SK-N-SH treated with all-trans-retinoic acid at 6 μM for 48 hours (cell line): ENCODE measurements at regions not wholly inside any gene's neighbourhood (a gene's known extent, or its start where the extent isn't known, plus 50 kb on each side); places are given as distances from the start of the nearest gene placed in this dataset.

ENCODE experiments used
- BACH2 ChIP-seq: fragments of 250-450 bp; sonication (Bioruptor Pico); IDR thresholded peaks from 2 replicates; pipeline ENCODE4 v1.9.0; 2021; ENCODE audit warnings: mild to moderate bottlenecking, borderline replicate concordance
- CREB5 ChIP-seq: fragments of 250-450 bp; sonication (Bioruptor Pico); IDR thresholded peaks from 2 replicates; pipeline ENCODE4 v1.5.1; 2020; ENCODE audit warnings: low read depth, mild to moderate bottlenecking, moderate library complexity
- CSDC2 ChIP-seq: fragments of 250-450 bp; sonication (Bioruptor Pico); IDR thresholded peaks from 2 replicates; pipeline ENCODE4 v1.5.0; 2020; ENCODE audit warnings: mild to moderate bottlenecking, moderate library complexity
- PATZ1 ChIP-seq: fragments of 250-450 bp; sonication (Bioruptor Pico); IDR thresholded peaks from 2 replicates; pipeline ENCODE4 v1.8.0; 2020; ENCODE audit warnings: mild to moderate bottlenecking, moderate library complexity, borderline replicate concordance
- POU6F1 ChIP-seq: fragments of 250-450 bp; sonication (Bioruptor Pico); IDR thresholded peaks from 2 replicates; pipeline ENCODE4 v1.8.0; 2021; ENCODE audit warnings: low read depth, mild to moderate bottlenecking, moderate library complexity, borderline replicate concordance
- PPARA ChIP-seq: fragments of 250-450 bp; sonication (Bioruptor Pico); IDR thresholded peaks from 2 replicates; pipeline ENCODE4 v1.5.0; 2020; ENCODE audit warnings: mild to moderate bottlenecking, borderline replicate concordance
- ZFP3 ChIP-seq: fragments of 250-450 bp; sonication (Bioruptor Pico); IDR thresholded peaks from 2 replicates; pipeline ENCODE4 v1.5.0; 2020; ENCODE audit warnings: mild to moderate bottlenecking, moderate library complexity
- ZNF70 ChIP-seq: fragments of 450-650 bp; formaldehyde crosslinking; IDR thresholded peaks from 2 replicates; pipeline ENCODE4 v1.5.0; 2020; ENCODE audit warnings: mild to moderate bottlenecking, moderate library complexity

DNA sequence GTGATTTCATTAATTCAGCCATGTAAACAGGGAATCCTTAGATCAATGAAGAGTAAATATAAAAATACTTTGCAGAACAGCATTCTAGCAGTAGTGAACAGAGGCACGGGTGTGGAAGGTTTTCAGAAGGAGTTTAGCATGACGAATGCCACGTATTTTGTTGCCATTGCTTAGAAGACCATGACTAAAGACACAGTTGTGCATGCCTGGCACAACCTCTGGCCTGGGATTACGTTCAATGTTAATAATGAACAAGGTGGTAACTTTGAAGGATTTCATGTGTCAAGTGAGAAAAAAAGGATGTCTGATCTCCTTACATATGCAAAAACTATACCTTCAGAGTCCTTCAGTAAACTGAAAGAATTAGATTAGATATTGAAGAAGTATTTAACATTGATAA lies 171.9 kb downstream of the MAGEB5 start:
- TF ChIP-seq BACH2 (CRISPR knock-in tag) (no peak), PPARA (CRISPR knock-in tag) (no peak), ZFP3 (no peak), ZNF70 (no peak), PATZ1 (CRISPR knock-in tag) (no peak), CSDC2 (no peak), CREB5 (CRISPR knock-in tag) (no peak), POU6F1 (CRISPR knock-in tag) (no peak)
